ENCODE measurements at regions not wholly inside any gene's neighbourhood (a gene's known extent, or its start where the extent isn't known, plus 50 kb on each side); places are given as distances from the start of the nearest gene placed in this dataset.

DNA sequence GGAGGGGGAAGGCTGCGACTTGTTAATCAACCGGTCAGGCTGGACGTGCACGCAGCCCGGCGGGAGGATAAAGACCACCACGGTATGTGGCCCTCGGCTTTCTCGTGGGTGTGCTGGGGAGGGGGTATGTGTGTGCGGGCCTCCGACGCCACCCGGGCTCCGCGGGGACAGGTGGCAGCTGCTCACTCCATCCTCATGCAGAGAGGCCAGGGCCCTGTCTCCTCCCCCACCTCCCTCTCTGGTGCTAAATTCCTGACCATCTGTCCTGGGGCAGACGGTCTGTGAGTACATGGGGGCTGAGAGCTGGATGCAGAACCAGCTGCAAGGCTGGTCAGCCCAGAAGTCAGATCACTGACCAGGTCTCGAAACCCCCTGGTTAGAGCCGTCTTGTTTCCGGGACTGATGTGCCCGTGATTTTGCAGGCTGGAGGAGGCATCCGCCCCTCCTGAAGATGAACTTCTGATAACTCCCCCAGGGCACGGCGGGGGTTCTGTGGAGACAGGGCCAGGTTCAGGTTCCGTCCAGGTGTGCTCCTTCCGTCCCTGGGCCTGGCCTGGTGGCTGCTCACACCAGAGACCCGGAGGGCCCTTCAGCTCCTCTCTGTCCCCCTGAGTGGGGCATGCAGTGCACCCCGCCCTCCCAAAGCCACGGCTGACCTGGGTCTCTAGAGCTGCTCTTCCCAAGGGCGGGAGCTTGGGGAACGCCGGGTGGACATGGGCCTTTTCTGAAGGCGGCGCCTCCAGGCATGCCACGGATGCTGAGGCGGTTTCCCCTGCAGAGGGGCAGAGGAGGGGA lies 1119.7 kb downstream of the BRD1 start:
- TF ChIP-seq, protein P1, sequence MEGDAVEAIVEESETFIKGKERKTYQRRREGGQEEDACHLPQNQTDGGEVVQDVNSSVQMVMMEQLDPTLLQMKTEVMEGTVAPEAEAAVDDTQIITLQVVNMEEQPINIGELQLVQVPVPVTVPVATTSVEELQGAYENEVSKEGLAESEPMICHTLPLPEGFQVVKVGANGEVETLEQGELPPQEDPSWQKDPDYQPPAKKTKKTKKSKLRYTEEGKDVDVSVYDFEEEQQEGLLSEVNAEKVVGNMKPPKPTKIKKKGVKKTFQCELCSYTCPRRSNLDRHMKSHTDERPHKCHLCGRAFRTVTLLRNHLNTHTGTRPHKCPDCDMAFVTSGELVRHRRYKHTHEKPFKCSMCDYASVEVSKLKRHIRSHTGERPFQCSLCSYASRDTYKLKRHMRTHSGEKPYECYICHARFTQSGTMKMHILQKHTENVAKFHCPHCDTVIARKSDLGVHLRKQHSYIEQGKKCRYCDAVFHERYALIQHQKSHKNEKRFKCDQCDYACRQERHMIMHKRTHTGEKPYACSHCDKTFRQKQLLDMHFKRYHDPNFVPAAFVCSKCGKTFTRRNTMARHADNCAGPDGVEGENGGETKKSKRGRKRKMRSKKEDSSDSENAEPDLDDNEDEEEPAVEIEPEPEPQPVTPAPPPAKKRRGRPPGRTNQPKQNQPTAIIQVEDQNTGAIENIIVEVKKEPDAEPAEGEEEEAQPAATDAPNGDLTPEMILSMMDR (IDR thresholded peaks at IDR 0.05), result no peak
- TF ChIP-seq POLR2AphosphoS5 (IDR thresholded peaks at IDR 0.05) (no peak), POLR2A (IDR thresholded peaks at IDR 0.05) (no peak), EP300 (IDR thresholded peaks at IDR 0.05) (no peak)
